ENCODE measurements at regions not wholly inside any gene's neighbourhood (a gene's known extent, or its start where the extent isn't known, plus 50 kb on each side); places are given as distances from the start of the nearest gene placed in this dataset.

GRCh38 chr16:86044881-86045590 is 146.1 kb downstream of the IRF8 start:
- WGBS, 2 donors = 70 to 75% methylated on average over 8 of the region's 8 CpGs
- Histone ChIP-seq H3K36me3 (ENCODE audit: control insufficient read depth in 1 of 2, insufficient read depth in 2 of 2, low read length in 1 of 2) (no peaks in the 10 kb centered on the region), H3K27ac (ENCODE audit: low read depth in 1 of 2, low read length in 2 of 2) (no peak overlapping the region), H3K27me3 (ENCODE audit: control insufficient read depth in 1 of 2, insufficient read depth in 2 of 2, low read length in 1 of 2) (no peaks in the 10 kb centered on the region), H3K4me3 (ENCODE audit: low read length in 2 of 2) (no peak overlapping the region), H3K9me3 (ENCODE audit: control insufficient read depth, low read length) (no peaks in the 10 kb centered on the region), H3K4me1 (ENCODE audit: control insufficient read depth in 1 of 2, insufficient read depth in 2 of 2, low read length in 2 of 2) (no peaks in the 10 kb centered on the region)
- intact Hi-C loops (cut with DNase I) = no loop called here
- ATAC-seq (ENCODE audit: low FRiP score) (no peak), DNase-seq (no peak)

DNA sequence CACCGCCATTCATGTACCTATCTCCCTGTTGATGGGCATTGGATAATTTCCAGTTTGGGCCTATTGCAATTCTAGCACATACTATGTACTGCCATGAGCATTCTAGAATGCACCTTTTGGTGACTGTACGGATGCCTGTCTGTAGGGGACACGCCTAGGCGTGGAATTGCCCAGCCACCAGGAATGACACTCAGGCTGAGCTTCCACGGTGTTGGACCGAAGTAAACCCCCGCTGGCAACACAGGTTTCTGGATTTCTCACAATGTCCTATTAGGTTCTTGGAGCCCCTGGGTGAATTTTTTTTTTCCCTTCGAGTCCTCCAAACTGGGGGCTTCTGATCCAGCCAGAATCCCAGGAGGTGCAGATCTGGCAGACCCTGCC is 146.6 kb downstream of the IRF8 start:
- Histone ChIP-seq H3K4me3 (ENCODE audit: low read length in 2 of 2) (no peak overlapping the region), H3K27me3 (ENCODE audit: control insufficient read depth in 1 of 2, insufficient read depth in 2 of 2, low read length in 1 of 2) (no peaks in the 10 kb centered on the region), H3K36me3 (ENCODE audit: control insufficient read depth in 1 of 2, insufficient read depth in 2 of 2, low read length in 1 of 2) (no peaks in the 10 kb centered on the region), H3K27ac (ENCODE audit: low read depth in 1 of 2, low read length in 2 of 2) (no peak overlapping the region), H3K4me1 (ENCODE audit: control insufficient read depth in 1 of 2, insufficient read depth in 2 of 2, low read length in 2 of 2) (no peaks in the 10 kb centered on the region), H3K9me3 (ENCODE audit: control insufficient read depth, low read length) (no peaks in the 10 kb centered on the region)
- ATAC-seq (ENCODE audit: low FRiP score) (no peak), DNase-seq (no peak)
- 87 to 88% methylated on average over 8 of the region's 8 CpGs for WGBS, 2 donors
- intact Hi-C loops (cut with DNase I) = no loop called here

GRCh38 chr16:86046026-86046425 is 147.1 kb downstream of the IRF8 start:
- intact Hi-C loops (cut with DNase I) = no loop called here
- Histone ChIP-seq H3K4me1 (ENCODE audit: control insufficient read depth in 1 of 2, insufficient read depth in 2 of 2, low read length in 2 of 2) (no peaks in the 10 kb centered on the region), H3K27me3 (ENCODE audit: control insufficient read depth in 1 of 2, insufficient read depth in 2 of 2, low read length in 1 of 2) (no peaks in the 10 kb centered on the region), H3K4me3 (ENCODE audit: low read length in 2 of 2) (no peak overlapping the region), H3K9me3 (ENCODE audit: control insufficient read depth, low read length) (no peaks in the 10 kb centered on the region), H3K27ac (ENCODE audit: low read depth in 1 of 2, low read length in 2 of 2) (no peak overlapping the region), H3K36me3 (ENCODE audit: control insufficient read depth in 1 of 2, insufficient read depth in 2 of 2, low read length in 1 of 2) (no peaks in the 10 kb centered on the region)
- WGBS, 2 donors = 23 to 41% methylated on average over 6 of the region's 6 CpGs
- ATAC-seq (ENCODE audit: low FRiP score) = no peak
- DNase-seq = no peak

DNA sequence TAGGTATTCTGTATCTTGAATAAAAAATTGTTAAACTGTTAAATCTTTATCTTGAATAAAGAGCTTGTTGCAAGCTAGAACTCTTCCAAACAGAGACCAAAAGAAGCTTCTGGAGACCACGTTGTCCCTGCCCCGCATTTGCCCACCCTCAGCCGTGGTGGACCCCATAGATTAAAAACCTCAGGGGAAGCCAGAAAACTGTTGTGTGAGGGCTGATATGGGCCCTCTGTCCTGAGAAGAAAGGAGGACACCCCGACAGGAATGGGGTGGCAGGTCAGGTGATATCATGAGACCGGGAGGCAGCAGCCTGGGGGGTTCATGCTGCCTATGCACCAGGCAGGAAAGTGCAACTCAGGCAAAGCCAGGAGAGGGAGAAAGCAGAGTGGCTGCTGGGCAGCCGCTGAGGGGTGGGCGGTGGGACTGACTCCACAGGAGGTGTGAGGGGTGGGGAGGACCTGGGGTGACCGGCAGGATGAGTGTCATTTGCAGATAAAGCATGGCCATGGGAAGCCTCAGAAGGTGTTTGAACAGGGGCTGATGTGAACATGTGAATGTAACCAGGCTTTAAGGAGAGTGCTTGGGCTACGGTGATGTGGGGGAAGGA is 147.8 kb downstream of the IRF8 start:
- no peak overlapping the region for H3K27ac ChIP-seq (ENCODE audit: low read depth in 1 of 2, low read length in 2 of 2)
- H3K36me3 ChIP-seq (ENCODE audit: control insufficient read depth in 1 of 2, insufficient read depth in 2 of 2, low read length in 1 of 2) = no peaks in the 10 kb centered on the region
- no peak overlapping the region for H3K4me3 ChIP-seq (ENCODE audit: low read length in 2 of 2)
- ATAC-seq (ENCODE audit: low FRiP score) (no peak), DNase-seq (no peak)
- 27 to 34% methylated on average over 9 of the region's 9 CpGs for WGBS, 2 donors
- intact Hi-C loops (cut with DNase I) = no loop called here
- no peaks in the 10 kb centered on the region for H3K4me1 ChIP-seq (ENCODE audit: control insufficient read depth in 1 of 2, insufficient read depth in 2 of 2, low read length in 2 of 2)
- H3K9me3 ChIP-seq (ENCODE audit: control insufficient read depth, low read length) = no peaks in the 10 kb centered on the region
- no peaks in the 10 kb centered on the region for H3K27me3 ChIP-seq (ENCODE audit: control insufficient read depth in 1 of 2, insufficient read depth in 2 of 2, low read length in 1 of 2)

GRCh38 chr16:86048221-86048620 is 149.3 kb downstream of the IRF8 start:
- ATAC-seq (ENCODE audit: low FRiP score) (no peak), DNase-seq (no peak)
- Histone ChIP-seq H3K27me3 (ENCODE audit: control insufficient read depth in 1 of 2, insufficient read depth in 2 of 2, low read length in 1 of 2) (no peaks in the 10 kb centered on the region), H3K9me3 (ENCODE audit: control insufficient read depth, low read length) (no peaks in the 10 kb centered on the region), H3K4me1 (ENCODE audit: control insufficient read depth in 1 of 2, insufficient read depth in 2 of 2, low read length in 2 of 2) (no peaks in the 10 kb centered on the region), H3K4me3 (ENCODE audit: low read length in 2 of 2) (no peak overlapping the region), H3K27ac (ENCODE audit: low read depth in 1 of 2, low read length in 2 of 2) (no peak overlapping the region), H3K36me3 (ENCODE audit: control insufficient read depth in 1 of 2, insufficient read depth in 2 of 2, low read length in 1 of 2) (no peaks in the 10 kb centered on the region)
- 10 to 12% methylated on average over 8 to 11 of the region's 11 CpGs for WGBS, 2 donors
- intact Hi-C loops (cut with DNase I) = no loop called here

DNA sequence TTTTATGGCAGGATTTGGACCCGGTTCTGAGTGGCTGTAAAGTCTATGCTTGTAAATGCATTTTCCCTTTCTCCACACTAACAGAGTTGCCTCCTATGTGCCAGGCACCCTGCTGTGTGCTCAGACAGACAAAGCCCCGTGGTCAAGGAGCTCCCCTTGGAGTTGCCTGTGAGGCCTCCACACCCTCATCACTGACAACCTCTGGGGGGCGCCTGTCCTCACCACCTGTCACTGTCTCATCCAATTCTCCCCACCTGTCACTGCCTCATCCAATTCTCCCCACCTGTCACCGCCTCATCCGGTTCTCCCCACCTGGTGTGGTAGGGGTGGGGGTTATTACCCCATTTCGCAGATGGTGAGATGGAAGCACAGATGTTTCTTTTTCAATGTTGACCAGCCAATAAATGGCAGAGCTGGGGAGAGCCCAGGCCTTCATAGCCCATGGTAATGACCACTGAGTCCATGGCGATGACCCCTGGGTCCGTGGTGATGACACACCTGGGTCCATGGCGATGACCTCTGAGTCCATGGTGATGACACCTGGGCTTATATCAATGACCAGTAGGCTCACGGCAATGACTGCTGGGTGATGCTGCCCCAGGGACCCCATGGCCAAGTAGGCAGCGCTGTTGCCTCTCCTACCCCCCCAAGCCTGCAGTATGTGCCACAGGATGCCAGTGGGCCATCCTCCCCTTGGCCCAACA is 150.1 kb downstream of the IRF8 start:
- no peak for ATAC-seq (ENCODE audit: low FRiP score)
- H3K27me3 ChIP-seq (ENCODE audit: control insufficient read depth in 1 of 2, insufficient read depth in 2 of 2, low read length in 1 of 2) = no peaks in the 10 kb centered on the region

GRCh38 chr16:86049641-86050040 is 150.7 kb downstream of the IRF8 start:
- WGBS, 2 donors = 83% methylated on average over 10 of the region's 10 CpGs
- H3K27me3 ChIP-seq (ENCODE audit: control insufficient read depth in 1 of 2, insufficient read depth in 2 of 2, low read length in 1 of 2) = no peaks in the 10 kb centered on the region
- no peaks in the 10 kb centered on the region for H3K36me3 ChIP-seq (ENCODE audit: control insufficient read depth in 1 of 2, insufficient read depth in 2 of 2, low read length in 1 of 2)
- no peaks in the 10 kb centered on the region for H3K4me1 ChIP-seq (ENCODE audit: control insufficient read depth in 1 of 2, insufficient read depth in 2 of 2, low read length in 2 of 2)
- intact Hi-C loops (cut with DNase I) = no loop called here
- ATAC-seq (ENCODE audit: low FRiP score) (no peak), DNase-seq (no peak)
- no peak overlapping the region for H3K27ac ChIP-seq (ENCODE audit: low read depth in 1 of 2, low read length in 2 of 2)
- H3K9me3 ChIP-seq (ENCODE audit: control insufficient read depth, low read length) = no peaks in the 10 kb centered on the region
- no peak overlapping the region for H3K4me3 ChIP-seq (ENCODE audit: low read length in 2 of 2)

More for the DNA sequence above, 150.1 kb downstream of the IRF8 start:
- intact Hi-C loops (cut with DNase I) = no loop called here
- DNase-seq = no peak
- Histone ChIP-seq H3K4me3 (ENCODE audit: low read length in 2 of 2) (no peak overlapping the region), H3K36me3 (ENCODE audit: control insufficient read depth in 1 of 2, insufficient read depth in 2 of 2, low read length in 1 of 2) (no peaks in the 10 kb centered on the region), H3K27ac (ENCODE audit: low read depth in 1 of 2, low read length in 2 of 2) (no peak overlapping the region), H3K4me1 (ENCODE audit: control insufficient read depth in 1 of 2, insufficient read depth in 2 of 2, low read length in 2 of 2) (no peaks in the 10 kb centered on the region), H3K9me3 (ENCODE audit: control insufficient read depth, low read length) (no peaks in the 10 kb centered on the region)
- 66 to 68% methylated on average over 11 of the region's 11 CpGs for WGBS, 2 donors

- no peak for ATAC-seq (ENCODE audit: low FRiP score)
- no peak overlapping the region for H3K27ac ChIP-seq (ENCODE audit: low read depth in 1 of 2, low read length in 2 of 2)
- intact Hi-C loops (cut with DNase I) = no loop called here
- H3K9me3 ChIP-seq (ENCODE audit: control insufficient read depth, low read length) = no peaks in the 10 kb centered on the region
- DNase-seq = no peak
- no peaks in the 10 kb centered on the region for H3K27me3 ChIP-seq (ENCODE audit: control insufficient read depth in 1 of 2, insufficient read depth in 2 of 2, low read length in 1 of 2)
- no peaks in the 10 kb centered on the region for H3K4me1 ChIP-seq (ENCODE audit: control insufficient read depth in 1 of 2, insufficient read depth in 2 of 2, low read length in 2 of 2)
- WGBS, 2 donors = 39 to 58% methylated on average over 8 of the region's 8 CpGs
- no peaks in the 10 kb centered on the region for H3K36me3 ChIP-seq (ENCODE audit: control insufficient read depth in 1 of 2, insufficient read depth in 2 of 2, low read length in 1 of 2)
- no peak overlapping the region for H3K4me3 ChIP-seq (ENCODE audit: low read length in 2 of 2)
Observed at GRCh38 chr16:86050111-86050510, 151.1 kb downstream of the IRF8 start.
